GM18907 (cell line): ENCODE measurements at regions not wholly inside any gene's neighbourhood (a gene's known extent, or its start where the extent isn't known, plus 50 kb on each side); places are given as distances from the start of the nearest gene placed in this dataset.
"Not testable (repeated sequence)": the region's sequence is repeated elsewhere in the genome, so short reads cannot be mapped to it uniquely, and the experiment has no call there.

Experiments
- ATAC-seq: cut with Tn5 transposase; IDR thresholded peaks from one replicate; pipeline ENCODE4 v1.9.1; 2021; ENCODE audit warnings: mild to moderate bottlenecking, moderate library complexity; ENCODE audit not compliant: unreplicated experiment

DNA sequence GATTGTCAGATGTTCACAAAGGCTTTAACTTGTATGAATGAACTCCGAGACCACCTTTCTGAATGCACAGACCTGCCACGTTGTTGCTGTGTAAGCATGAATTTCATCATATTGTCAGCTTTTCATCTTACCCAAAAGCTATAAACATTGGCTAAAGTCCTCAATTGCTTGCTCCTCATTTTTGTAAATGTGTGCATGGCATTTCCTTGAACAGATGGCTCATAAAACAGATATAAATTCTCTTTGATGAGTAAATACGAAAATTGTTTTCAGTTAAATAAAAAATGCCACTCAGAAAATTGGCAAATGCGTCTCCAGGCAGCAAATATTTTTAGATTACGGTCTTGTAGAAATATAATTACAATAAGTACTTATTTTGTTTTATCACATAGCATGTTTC, 226.0 kb upstream of the NDN start:
- no peak for ATAC-seq

- ATAC-seq, result no peak
Measured at GRCh38 chr15:23913635-23914034, 226.5 kb upstream of the NDN start.

- no peak for ATAC-seq
Measured at GRCh38 chr15:23924686-23925085, 237.6 kb upstream of the NDN start.

- ATAC-seq, result no peak
Measured at GRCh38 chr15:23954931-23955330, 267.8 kb upstream of the NDN start.

- no peak for ATAC-seq
Measured at GRCh38 chr15:23983500-23984259, 296.6 kb upstream of the NDN start.

- ATAC-seq, result no peak
Measured at GRCh38 chr15:23994273-23994672, 307.2 kb upstream of the NDN start.

DNA sequence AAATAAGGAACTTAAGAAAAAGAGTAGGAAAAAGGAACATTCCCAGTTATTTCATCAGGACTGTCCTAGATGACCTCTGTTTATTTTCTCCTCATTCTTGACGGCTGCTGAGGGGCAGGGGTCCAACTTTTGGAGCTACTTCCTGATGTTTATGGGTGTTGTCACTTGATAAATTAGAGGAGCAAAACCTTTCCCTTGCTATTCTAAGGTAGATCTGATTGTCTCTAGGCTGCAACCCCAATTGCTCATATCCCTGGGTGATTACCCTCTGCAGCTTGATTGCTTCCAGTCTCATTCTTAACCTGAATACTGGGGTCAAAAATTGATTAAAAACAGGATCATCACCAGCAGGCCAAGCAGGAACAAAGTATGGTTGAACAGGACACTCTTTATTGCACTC, 311.0 kb upstream of the NDN start:
- ATAC-seq, result no peak

- ATAC-seq, result no peak
Measured at GRCh38 chr15:24008476-24008875, 321.4 kb upstream of the NDN start.

DNA sequence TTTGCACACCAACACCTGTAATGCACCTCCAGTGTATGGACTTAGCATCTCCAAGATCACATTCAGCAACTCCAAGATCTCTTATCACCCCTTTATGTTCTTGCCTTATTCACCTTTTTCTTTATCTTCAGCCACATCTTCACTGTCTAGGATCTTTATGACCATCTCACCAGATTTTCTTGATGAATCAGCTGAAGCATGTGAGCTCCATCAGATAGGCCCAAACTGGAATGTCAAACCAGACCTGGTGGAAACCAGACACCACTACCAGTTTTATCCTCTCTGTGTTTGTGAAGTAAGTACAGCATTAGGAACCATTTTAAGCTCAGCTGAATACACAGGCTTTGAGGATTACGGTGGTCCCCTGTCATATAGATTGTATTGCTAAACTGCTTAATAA, 330.4 kb upstream of the NDN start:
- ATAC-seq, result no peak

GRCh38 chr15:24039683-24040082, 352.6 kb upstream of the NDN start:
- ATAC-seq, result no peak

DNA sequence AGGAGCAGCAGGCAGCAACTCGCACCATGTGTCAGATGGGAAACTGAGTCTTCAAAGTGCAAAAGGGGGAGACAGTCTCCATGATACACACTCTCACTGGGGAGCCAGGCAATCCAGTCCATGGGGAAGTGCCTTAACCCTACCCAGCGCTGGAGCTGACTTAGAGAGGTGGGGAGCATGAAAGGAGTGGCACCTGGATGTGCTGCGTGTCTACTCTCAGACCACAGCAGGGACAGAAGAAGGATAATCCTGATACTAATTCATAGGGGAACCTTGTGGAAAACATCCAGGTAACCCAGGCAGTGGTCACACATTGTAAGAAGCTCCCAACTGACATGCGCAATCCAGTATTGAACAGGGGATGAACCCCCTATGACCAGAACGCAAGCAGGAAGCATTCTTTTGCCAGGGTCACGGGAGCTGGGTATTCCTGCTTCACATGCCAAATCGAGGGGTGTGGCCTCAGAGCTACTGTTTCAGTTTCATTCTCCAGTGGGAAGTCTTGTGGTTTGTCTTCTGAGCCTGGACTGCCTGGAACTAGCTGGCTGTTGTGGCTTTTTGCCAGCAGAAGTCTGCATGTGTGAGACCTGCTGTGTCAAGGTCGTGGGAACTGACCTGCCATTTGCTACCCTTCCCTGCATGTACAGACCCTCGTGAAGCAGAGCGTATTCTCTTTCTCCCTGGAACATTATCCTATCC, 367.6 kb upstream of the NDN start:
- ATAC-seq, result no peak

DNA sequence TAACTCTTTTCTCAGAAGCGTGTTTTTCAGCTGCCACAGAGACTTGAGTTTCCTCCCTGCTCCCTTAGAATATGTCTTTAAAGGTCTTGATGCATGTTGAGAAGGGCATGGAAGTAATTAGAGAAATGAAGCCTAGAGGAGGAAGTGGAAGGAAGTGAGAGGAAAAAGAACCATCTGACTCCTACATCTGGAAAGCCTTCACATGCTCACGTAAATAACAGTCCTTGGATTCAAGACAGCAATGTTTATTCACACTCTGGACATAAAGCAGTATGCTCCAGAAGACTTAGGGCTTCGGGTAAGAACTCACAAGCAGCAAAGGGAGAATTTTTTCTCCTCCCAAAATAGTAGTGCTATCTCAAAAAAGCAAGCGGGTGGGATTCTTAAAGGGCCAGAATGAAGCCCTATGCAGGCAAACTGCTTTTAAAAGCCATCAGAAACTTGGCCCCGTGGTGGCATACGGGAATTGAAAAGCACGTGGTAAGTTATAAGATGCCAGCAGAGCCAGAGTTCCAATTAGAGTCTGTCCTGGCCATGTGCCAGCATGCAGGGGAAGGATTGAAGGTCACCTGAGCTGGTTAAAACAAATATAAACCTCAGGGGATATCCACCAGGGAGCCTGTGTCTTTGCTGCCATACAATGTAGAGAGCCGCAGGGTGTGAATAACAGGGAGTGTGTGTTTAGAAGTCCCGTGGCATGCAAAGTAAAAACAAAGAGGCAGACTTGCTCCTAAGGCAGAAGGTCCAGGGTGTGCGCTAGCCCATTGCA, 380.8 kb upstream of the NDN start:
- no peak for ATAC-seq

- ATAC-seq, result no peak
Measured at GRCh38 chr15:24075420-24076089, 388.4 kb upstream of the NDN start.

DNA sequence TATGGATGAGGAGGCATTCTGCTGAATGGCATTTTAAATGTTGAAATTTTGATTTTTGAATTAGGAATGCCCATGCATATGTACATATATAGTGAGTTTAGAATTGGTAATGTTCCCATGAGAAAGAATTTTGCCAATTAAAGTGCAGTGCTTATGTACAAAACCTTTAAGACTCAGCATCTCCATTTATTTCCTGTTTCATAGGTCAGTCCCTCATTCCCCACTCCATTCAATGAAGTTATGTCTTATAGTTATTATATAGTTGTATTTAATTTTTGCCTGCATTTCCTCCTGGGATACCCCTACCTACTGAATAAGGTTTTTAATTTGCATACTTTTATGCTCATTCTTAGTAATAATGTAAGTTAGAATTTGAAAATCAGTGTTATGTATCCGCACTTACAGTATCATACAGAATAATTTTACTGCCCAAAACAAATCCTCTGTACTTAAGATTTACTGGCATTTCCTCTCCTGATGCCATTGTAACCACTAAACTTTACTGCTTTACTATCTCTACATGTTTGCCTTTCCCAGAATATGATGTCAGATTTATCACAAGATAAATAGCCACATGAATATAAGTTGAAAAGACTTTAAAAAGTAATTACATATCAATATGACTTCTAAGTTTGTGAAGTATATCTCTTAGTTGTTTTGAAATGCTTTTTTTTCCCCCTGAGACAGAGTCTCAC, 389.1 kb upstream of the NDN start:
- ATAC-seq, result no peak

GRCh38 chr15:24078310-24079029, 391.4 kb upstream of the NDN start:
- no peak for ATAC-seq

DNA sequence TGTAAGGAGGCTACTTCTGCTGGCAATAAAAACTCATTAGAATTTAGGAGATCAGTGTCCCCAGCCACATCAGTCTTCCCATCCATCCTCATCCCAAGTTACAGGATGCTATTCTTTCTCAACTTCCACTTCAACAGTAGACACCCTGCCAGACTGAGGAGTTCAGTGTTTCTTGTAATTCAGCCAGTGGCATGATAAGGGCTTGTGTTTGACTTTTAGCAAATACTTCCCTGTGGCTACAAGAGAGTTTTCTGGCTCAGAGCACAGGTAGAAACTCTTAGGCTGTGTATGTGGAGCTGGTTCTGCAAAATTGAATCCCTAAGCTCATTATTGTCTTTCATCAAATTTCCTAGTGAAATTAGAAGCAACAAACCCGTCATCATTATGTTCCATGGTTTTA, 401.8 kb upstream of the NDN start:
- not testable (repeated sequence) for ATAC-seq

- ATAC-seq, result not testable (repeated sequence)
Measured at GRCh38 chr15:24101503-24101902, 414.4 kb upstream of the NDN start.

DNA sequence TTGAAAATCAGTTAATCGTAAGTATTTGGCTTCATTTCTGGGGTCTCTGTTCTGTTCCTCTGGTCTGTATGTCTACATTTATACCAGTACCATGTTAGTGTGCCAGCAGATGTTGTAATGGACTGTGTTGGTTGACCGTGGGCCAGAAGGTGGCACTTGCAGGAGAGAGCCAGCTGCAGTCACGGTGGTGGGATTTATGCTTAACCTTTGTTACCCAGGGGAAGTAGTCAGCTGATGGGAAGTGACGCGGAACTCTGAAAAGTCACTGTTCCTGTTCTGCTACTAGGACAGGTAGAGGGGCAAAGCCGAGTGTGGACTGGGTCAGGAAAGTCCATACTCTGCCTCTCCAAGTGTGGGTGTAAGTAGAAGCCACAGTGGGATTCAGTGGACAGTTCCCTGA, 420.4 kb upstream of the NDN start:
- ATAC-seq, result not testable (repeated sequence)

DNA sequence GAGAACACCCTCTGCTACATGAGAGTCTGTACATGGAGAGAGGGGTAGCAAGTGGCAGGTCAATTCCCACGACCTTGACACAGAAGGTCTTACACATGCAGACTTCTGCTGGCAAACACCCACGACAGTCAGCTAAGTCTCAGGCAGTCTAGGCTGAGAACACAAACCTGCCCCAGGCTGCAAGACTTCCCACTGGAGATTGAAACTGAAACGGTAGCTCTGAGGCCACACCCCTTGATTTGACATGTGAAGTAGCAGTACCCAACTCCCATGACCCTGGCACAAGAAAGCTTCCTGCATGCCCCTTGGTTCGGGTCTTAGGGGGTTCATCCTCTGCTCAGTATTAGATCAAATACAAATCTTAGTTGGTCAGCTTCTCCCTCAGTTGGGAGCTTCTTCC, 420.8 kb upstream of the NDN start:
- not testable (repeated sequence) for ATAC-seq

- not testable (repeated sequence) for ATAC-seq
Measured at GRCh38 chr15:24108349-24108748, 421.2 kb upstream of the NDN start.
